GM12892 (cell line): ENCODE measurements at regions not wholly inside any gene's neighbourhood (a gene's known extent, or its start where the extent isn't known, plus 50 kb on each side); places are given as distances from the start of the nearest gene placed in this dataset.

Source experiments
- DNase-seq: peaks from one replicate; pipeline ENCODE4 v3.0.0; 2011; ENCODE audit not compliant: insufficient read length
- FAIRE-seq: peaks from 2 replicates; lab custom pipeline; 2011; peaks lifted over from hg19 to GRCh38; lab: Jason Lieb, UNC
- POLR2A ChIP-seq: IDR thresholded peaks from 2 replicates; pipeline ENCODE4 v1.6.1; 2011; ENCODE audit warnings: low read depth, low read length, control low read depth
- POLR2AphosphoS5 ChIP-seq: IDR thresholded peaks from 2 replicates; pipeline ENCODE4 v1.6.1; 2011; ENCODE audit warnings: low read depth, low read length, control low read depth
- TAF1 ChIP-seq: IDR thresholded peaks from 2 replicates; pipeline ENCODE4 v1.6.1; 2011; ENCODE audit warnings: low read depth, mild to moderate bottlenecking, control low read depth, low read length, borderline replicate concordance

- DNase-seq (no peak), FAIRE-seq (no peak)
- TF ChIP-seq TAF1 = no peak
- no peak for TF ChIP-seq POLR2AphosphoS5
- TF ChIP-seq POLR2A = no peak
These were observed 176.8 kb downstream of the LINC00237 start for GRCh38 chr20:20929341-20929740.

- no peak for FAIRE-seq
- DNase-seq = no peak
- TF ChIP-seq POLR2A (no peak), POLR2AphosphoS5 (no peak), TAF1 (no peak)
These were observed 179.8 kb downstream of the LINC00237 start for GRCh38 chr20:20926222-20926905.

- FAIRE-seq (no peak), DNase-seq (no peak)
- TF ChIP-seq POLR2AphosphoS5 (no peak), POLR2A (no peak)
These were observed 185.7 kb downstream of the LINC00237 start for GRCh38 chr20:20920433-20920832.

- TF ChIP-seq POLR2A (no peak), POLR2AphosphoS5 (no peak), TAF1 (no peak)
- no peak for DNase-seq
- FAIRE-seq = no peak
These were observed 190.3 kb downstream of the LINC00237 start for GRCh38 chr20:20915844-20916243.

GRCh38 chr20:20904501-20904831 lies 192.0 kb upstream of the RALGAPA2 start:
- TF ChIP-seq TAF1 (no peak), POLR2A (no peak), POLR2AphosphoS5 (no peak)
- FAIRE-seq (no peak), DNase-seq (no peak)

- FAIRE-seq (no peak), DNase-seq (no peak)
- TF ChIP-seq TAF1 (no peak), POLR2A (no peak)
These were observed 191.5 kb upstream of the RALGAPA2 start for GRCh38 chr20:20903773-20904500.

GRCh38 chr20:20897922-20898321 lies 185.5 kb upstream of the RALGAPA2 start:
- no peak for DNase-seq
- TF ChIP-seq POLR2A = no peak
- TF ChIP-seq TAF1 = no peak
- TF ChIP-seq POLR2AphosphoS5 = no peak
- no peak for FAIRE-seq

- TF ChIP-seq POLR2A = no peak
- no peak for TF ChIP-seq POLR2AphosphoS5
- TF ChIP-seq TAF1 = no peak
- FAIRE-seq (no peak), DNase-seq (no peak)
These were observed 184.7 kb upstream of the RALGAPA2 start for GRCh38 chr20:20897145-20897544.

GRCh38 chr20:20896606-20897005 lies 184.2 kb upstream of the RALGAPA2 start:
- DNase-seq = no peak
- TF ChIP-seq TAF1 = no peak
- no peak for TF ChIP-seq POLR2AphosphoS5
- no peak for TF ChIP-seq POLR2A
- no peak for FAIRE-seq

GRCh38 chr20:20895537-20895936 lies 183.1 kb upstream of the RALGAPA2 start:
- DNase-seq (no peak), FAIRE-seq (no peak)
- TF ChIP-seq POLR2AphosphoS5 (no peak), TAF1 (no peak), POLR2A (no peak)

- TF ChIP-seq TAF1 (no peak), POLR2A (no peak), POLR2AphosphoS5 (no peak)
- FAIRE-seq = no peak
- DNase-seq = no peak
These were observed 182.3 kb upstream of the RALGAPA2 start for GRCh38 chr20:20894753-20895152.

- FAIRE-seq = no peak
- TF ChIP-seq POLR2AphosphoS5 (no peak), POLR2A (no peak), TAF1 (no peak)
These were observed 181.8 kb upstream of the RALGAPA2 start for GRCh38 chr20:20894280-20894679.

More at GRCh38 chr20:20894280-20894679, 181.8 kb upstream of the RALGAPA2 start:
- no peak for DNase-seq
